Stimulated activated CD4-positive, alpha-beta T cell treated with anti-CD3 and anti-CD28 coated beads, Interleukin-15, amount 100 ng/mL, for 1 hour (primary cell): ENCODE measurements at regions not wholly inside any gene's neighbourhood (a gene's known extent, or its start where the extent isn't known, plus 50 kb on each side); places are given as distances from the start of the nearest gene placed in this dataset.
"Not testable (repeated sequence)": the region's sequence is repeated elsewhere in the genome, so short reads cannot be mapped to it uniquely, and the experiment has no call there.

Experiments used
- DNase-seq, 2 donors: peaks; one replicate each; pipeline ENCODE4 v3.0.0-alpha.2; 2020; ENCODE audit warnings: low read depth in 1 of 2, low spot score in 1 of 2

- DNase-seq, result no peak
Observed at GRCh38 chr2:219726916-219727315, 99.5 kb downstream of the SLC4A3 start.

- no peak for DNase-seq
Observed at GRCh38 chr2:219727771-219728429, 100.5 kb downstream of the SLC4A3 start.

GRCh38 chr2:219728991-219729487 is 101.6 kb downstream of the SLC4A3 start:
- no peak for DNase-seq

- DNase-seq, result no peak
Observed at GRCh38 chr2:219731173-219731572, 103.7 kb downstream of the SLC4A3 start.

- DNase-seq, result no peak
Observed at GRCh38 chr2:219733106-219733505, 105.7 kb downstream of the SLC4A3 start.

GRCh38 chr2:219733746-219734145 is 106.3 kb downstream of the SLC4A3 start:
- DNase-seq, result no peak

- no peak for DNase-seq
Observed at GRCh38 chr2:219736209-219736608, 108.8 kb downstream of the SLC4A3 start.

GRCh38 chr2:219737270-219737691 is 109.9 kb downstream of the SLC4A3 start:
- DNase-seq, result no peak

GRCh38 chr2:219739066-219739465 is 111.6 kb downstream of the SLC4A3 start:
- DNase-seq, result no peak

GRCh38 chr2:219739866-219740440 is 112.5 kb downstream of the SLC4A3 start:
- no peak for DNase-seq

GRCh38 chr2:219743548-219743947 is 116.1 kb downstream of the SLC4A3 start:
- no peak for DNase-seq

GRCh38 chr2:219744066-219744465 is 116.6 kb downstream of the SLC4A3 start:
- no peak for DNase-seq

GRCh38 chr2:219744600-219744999 is 117.2 kb downstream of the SLC4A3 start:
- DNase-seq, result no peak

- no peak for DNase-seq
Observed at GRCh38 chr2:219747637-219748036, 120.2 kb downstream of the SLC4A3 start.

- DNase-seq, result no peak
Observed at GRCh38 chr2:219748671-219749570, 121.5 kb downstream of the SLC4A3 start.

- not testable (repeated sequence) for DNase-seq
Observed at GRCh38 chr2:219751121-219751520, 123.7 kb downstream of the SLC4A3 start.

GRCh38 chr2:219752726-219753125 is 125.3 kb downstream of the SLC4A3 start:
- no peak for DNase-seq

- DNase-seq, result no peak
Observed at GRCh38 chr2:219758907-219759680, 131.7 kb downstream of the SLC4A3 start.

- DNase-seq, result no peak
Observed at GRCh38 chr2:219759801-219760200, 132.4 kb downstream of the SLC4A3 start.

- DNase-seq, result no peak
Observed at GRCh38 chr2:219765231-219765911, 137.9 kb downstream of the SLC4A3 start.
